NCI-H1048 (cell line): ENCODE measurements at regions not wholly inside any gene's neighbourhood (a gene's known extent, or its start where the extent isn't known, plus 50 kb on each side); places are given as distances from the start of the nearest gene placed in this dataset.

Source experiments
- DNase-seq: peaks from one replicate; lab custom pipeline; 2025; lab: John Stamatoyannopoulos, UW

DNA sequence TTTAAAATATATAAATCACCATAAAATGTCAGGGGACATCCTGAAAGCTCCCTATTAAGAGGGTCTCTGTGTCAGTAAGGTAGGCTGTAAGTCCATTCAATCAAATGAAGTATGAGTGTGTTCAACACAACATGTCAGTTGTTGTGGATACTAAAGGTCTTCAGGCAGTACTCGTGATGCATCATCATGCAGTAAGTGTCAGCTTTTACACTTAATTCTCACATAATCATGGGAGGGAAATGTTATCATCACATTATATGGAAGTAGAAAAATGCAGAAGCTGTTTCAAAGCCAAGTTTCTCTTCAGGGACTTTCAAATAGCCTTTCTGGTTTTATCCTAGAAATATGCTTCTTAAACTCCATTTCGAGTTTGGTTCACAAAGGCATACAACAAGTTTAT is 477.1 kb upstream of the ID2 start:
- no peak for DNase-seq

DNA sequence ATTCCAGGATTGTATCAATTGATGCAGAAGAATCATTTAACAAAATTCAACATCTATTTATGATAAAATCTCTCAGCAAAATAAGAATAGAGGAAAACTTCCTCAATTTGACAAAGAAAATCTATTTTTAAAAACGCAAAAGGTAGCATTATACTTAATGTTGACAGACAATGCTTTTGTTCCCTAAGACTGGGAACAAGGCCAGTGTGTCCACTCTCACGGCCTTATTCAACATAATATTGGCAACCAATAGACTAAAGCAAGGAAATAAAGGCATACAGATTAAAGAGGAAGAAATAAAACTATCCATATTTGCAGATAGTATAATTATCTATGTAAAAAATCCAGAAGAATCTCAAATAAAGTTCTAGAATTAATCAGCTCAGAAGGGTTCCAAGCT is 472.4 kb upstream of the ID2 start:
- no peak for DNase-seq

DNA sequence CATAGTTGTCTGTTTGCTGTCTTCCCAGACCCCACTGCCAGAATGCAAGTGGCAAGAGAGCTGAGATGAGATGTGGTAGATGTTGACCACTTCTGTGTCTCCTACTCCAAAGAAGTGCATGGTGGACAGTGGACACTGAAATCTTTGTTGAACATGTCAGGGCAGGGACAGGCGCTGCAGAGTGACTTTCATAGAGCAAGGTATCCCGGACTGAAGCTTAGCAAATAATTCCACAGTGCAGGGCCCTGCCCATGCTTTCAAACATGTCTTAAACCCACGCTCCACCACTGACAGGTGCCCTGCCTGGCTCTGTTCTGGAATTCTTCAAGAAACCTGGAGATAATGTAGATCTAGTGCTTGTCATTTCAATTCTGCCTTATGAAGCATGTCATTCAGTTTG is 470.5 kb upstream of the ID2 start:
- no peak for DNase-seq

DNA sequence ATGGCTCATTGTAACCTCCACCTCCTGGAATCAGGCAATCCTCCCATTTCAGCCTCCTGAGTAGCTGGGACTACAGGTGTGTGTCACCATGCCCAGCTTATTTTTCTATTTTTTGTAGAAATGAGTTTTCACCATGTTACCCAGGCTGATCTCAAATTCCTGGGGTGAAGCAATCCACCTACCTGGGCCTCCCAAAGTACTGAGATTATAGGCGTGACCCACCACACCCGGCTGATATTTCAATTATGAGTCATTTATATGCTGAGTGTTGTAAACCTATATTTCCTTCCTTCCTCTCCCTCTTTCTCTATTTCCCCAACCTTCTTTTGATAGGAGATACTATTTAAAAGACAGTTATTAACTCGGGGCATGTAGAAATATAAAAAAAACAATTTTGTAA is 469.6 kb upstream of the ID2 start:
- DNase-seq = no peak

DNA sequence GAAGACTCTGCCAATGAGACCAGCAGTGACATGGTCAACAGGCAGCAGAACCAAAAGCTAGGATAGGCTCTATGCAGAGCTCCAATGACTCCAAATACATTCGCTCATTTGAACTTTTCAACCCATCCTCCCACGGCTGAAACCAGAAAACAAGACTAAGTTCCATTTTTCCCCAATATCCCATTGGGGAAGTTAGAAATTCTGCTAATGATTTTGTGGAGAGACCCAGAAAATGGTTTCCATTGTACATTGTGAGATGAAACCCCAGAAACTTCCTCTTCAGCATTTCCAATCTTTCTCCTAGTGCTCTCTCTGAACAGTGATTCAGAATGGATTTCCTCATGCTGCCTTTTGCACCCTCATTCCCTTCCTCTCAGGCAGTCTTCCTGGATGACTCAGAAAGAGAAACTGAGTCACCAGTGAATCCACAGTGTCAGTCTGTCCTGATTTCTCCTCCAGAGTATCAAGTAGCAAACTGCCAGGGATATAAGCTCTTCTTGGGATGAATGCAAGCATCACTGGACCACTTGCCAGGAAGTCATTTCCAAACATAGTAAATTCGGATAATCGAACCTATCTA is 467.7 kb upstream of the ID2 start:
- no peak for DNase-seq

DNA sequence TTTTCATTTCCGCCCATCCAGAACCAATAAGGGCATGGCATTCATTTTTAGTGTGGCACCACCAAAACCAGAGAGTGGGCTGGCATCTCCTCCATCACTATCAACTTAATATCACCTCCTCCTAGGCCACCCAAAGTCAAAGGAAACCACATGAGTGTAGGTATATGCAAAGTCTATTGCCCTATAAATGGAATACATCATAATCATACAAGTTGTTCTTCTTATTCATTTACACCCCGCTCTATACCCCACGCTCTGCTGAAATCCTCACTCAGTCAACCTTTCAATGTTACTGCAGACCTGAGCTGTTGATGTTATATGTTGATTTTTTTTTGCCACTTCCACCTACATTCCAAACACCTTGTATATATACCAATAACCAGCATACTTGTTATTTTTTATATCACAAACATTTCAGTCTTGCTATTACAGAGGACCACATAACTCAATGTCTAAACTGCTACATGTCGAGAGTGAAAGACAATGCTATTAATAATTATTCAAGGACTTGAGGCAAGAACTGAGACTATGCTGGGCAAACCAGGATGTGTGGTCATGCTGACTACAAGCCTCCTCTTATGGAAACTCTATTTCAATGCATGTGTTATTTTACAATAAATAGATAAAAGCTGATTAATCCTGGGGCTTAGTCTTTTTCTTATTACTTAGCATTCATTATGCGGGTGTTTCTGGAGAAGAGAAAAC is 466.5 kb upstream of the ID2 start:
- DNase-seq = no peak

DNA sequence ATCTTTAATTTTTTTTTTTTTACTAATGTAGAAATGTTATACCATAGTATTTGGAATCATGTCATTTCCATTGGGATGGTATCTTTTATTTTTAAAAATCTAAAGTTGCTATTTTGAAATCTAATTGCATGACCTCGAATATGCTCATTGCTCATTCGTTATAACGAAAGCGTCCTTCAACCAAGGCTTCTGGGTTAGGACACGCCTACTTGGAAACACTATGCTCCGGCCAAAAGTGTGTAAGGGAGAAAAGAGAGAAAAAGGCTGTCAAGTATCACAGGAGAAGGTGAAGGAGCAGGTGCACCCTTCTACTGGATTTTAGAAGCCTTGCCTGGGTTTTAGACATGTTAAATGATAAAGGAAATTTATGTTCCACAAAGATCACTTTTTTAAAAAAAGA is 465.9 kb upstream of the ID2 start:
- DNase-seq = no peak

DNA sequence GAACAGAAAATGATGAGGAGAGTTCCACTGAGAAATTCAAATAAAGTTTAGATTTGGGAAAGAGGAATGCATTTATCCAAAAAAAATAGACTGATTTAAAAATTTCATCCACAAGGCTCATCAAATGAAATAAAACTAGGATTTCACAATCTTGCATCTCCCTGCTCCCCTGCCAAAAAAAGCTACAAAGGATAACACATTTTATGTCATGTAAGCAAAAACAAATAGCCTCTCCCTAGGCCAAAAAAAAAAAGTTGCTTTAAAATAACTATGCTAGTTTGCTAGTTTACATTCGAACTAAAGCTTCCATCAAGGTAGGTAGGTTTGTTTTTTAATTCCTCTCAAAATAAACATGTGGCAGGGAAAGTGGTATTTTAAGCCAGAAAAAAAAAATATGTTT is 465.5 kb upstream of the ID2 start:
- no peak for DNase-seq

DNA sequence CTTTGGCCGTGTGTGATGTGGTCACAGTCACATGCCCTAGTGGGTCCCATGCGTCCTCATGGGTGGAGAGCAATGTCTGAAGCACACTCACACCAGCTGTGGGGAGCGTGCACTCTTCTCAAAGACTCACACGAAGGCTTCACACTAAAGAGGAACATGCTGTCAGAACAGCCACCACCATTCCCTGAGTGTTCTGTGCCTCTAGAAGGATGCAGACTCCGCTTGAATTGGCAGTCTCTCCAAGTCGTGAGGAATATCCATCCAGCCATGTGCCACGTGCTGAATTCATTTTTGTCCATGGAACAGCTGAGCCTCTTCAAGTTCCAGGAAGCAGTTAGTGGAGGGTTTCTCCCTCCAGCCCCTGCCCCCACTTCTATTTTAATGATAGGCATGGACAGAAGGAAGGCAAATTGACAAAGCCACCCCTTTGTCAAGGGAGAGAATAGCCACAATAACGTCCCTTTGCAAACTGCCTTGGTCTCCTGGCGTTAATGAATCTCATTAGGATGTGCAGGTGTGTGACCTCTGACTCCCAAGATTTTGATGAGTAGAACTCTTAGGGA is 464.3 kb upstream of the ID2 start:
- no peak for DNase-seq

DNA sequence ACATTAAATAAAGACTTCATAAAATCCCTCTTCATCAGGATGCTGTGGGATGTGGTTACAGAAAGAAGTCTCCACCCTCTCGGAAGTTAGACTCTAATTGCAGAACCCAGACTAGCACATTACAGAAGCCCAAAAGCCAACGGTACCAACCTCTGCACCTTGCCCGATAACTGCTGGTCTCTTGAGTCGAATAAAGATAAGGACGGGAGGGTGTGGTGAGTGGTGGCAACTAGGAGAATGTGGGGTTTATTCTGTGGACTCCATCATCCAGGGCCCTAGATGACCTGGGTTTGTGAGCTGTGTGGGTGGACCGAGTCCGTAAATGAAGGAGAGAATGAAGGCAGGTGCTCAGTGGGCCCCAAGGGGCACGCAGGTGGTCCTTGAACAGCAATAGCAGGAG is 462.8 kb upstream of the ID2 start:
- DNase-seq = no peak

DNA sequence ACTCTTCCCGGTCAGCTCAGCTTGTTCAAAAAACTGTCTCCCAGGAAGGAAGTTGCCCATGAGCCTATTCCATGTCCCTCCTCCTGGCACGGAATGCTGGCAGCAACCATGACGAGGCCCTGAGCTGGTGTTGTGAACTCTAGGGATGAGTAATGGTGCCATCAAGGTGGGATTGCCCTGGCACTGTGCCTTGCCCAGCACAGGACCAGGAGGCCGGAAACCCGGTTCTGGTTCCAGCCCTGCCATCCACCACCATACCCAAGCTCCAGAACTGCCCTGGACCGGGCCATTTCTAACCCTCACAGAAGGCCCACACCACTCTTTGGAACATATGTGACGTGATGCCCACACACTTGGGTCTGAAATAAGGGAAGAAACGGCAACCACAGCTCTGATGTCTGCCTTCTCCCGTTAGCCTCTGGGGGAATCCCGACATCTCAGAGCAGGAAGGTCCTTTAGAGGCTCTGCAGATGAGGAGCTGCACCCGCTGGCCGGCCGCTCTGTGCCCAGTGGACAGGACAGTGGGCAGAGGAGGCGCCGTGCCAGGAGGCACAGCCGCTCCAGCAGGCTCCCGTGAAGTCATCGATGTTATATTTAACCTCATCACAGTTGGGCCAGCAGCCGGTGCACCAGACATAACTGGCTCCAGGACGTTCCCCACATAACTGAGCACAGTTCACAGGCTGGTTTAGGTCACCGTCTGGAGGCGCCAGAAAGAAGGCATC is 462.1 kb upstream of the ID2 start:
- DNase-seq = no peak

DNA sequence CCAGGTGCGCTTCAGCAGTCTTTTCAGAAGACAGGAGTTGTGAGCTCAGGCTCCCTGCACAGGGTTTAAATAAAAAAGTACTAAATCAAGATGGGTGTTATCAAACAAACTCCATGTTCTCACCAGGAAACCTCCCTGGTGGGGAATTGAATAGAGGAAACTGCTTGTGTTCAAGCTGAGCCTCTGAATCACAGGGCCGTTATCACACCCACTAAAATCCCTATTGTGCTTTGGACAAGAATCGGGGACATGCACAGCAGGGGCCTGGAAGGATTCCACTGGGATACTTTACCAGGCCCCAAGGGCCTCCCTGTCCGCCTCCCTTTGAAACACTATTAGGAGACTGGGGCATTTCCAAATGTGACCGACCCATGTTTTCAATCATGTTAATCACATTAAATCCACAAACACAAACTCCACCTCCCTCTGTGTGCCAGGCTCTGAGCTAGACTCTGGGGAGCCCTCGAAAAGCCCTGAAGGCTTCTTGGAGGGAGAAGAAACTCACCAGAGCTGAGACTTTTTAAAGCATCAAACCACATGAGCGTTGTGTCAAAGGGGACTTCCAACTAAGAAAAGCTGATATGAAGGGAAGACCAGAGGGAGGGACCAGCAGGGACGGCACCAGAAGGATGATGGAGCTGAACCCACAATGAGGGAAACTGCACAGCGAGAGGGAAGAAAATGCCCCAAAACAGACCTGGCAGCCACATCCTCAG is 458.7 kb upstream of the ID2 start:
- no peak for DNase-seq

DNA sequence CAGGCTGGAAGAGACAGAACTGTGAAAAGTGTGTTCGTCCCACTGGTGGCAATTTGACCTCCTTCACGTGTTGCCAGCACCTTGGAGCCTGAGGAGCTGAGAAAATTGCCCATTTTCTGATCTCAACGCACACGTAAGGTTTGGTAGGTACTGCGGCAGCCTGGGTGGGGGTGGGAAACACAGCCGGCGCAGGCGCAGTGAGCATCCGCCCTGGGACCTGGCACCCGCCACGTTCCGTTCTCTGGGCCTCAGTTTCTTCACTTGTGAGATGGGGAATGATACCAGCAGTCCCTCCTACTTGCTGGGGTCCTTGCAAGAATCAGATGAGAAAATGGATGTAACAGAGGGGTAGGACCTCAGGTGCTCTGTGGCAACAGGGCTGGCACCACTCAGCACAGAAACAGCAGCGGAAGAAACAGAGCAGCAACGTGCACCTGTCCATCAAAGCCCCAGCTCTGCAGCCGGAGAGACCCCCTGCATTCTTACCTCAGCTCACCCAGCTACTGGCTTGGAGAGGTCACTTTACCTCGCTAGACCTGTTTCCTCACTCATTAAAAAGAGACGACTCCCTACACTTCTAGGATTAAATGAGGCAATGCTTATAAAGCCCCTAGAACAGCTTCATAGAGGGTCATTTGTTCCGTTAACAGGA is 458.0 kb upstream of the ID2 start:
- DNase-seq = no peak

DNA sequence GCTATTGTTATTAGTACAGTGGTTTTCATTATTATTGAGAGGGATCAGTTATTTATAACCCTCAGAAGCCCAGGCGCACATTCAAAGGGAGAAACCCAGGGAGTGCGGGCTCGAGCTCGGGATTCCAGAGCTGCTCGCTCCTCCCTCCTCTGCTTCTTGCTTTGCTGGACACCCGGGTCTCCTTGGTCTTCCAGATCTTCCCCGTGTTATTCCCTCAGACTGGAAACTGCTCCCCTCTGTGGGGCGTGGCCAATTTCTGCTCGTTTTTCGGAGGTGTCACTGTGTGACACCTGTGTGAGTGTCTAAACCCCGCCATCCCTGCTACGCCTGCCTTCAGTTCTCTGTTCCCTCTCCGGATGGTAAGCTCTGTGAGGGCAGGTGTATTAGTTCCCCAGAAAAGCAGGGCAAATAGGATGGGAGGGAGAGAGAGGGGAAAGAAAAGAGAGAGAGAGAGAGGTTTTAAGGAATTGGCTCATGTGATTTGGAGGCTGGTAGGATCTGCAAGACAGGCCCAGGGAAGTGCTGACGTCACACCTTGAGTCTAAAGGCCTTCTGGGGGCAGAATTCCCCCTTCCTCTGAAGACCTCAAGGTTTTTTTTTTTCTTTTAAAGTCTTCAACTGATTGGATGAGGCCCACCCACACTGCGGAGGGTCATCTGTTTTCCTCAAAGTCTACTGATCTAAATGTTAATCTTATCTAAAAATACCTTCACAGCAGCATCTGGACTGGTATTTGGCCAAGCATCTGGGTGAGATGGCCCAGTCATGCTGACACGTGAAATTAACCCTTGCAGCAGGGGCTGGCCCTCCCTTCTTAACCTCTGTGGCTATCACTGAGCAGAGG is 457.3 kb upstream of the ID2 start:
- no peak for DNase-seq

DNA sequence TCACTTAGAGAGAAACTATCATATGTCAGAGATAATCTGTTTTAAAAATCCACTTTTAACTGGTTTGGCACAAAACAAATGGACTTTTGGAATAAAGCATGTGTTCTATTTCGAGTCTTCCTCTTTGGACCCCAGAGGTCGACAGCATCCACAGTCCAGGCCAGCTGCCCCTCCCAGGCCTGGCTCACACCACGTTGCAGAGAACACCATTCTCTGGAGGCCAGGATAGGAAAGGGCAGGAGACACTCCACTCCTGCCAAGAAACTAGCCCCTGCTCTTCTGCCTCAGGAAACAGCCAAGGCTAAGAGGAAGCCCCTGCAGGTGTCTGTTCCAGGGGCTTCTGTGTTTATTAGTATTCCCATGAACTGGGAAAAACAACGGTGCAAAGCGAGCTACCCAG is 456.6 kb upstream of the ID2 start:
- no peak for DNase-seq

DNA sequence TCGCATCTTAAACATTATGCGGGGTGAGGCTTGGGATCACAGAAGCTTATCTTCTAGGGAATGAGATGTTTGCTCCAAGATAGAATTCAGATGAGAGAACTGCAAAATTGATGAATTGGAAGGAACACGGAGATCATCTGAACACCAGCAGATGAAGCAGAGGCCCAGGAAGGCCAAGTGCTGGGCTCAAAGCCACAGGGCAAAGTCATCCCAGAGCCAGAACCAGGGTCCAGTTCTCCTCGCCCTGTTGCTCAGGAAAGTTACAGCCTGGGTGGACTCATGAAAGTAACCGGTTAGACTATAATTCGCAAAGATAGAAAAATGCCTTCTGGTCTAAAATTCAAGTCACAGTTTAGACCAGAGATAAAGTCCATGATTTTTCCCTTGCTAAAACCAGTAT is 456.1 kb upstream of the ID2 start:
- no peak for DNase-seq

DNA sequence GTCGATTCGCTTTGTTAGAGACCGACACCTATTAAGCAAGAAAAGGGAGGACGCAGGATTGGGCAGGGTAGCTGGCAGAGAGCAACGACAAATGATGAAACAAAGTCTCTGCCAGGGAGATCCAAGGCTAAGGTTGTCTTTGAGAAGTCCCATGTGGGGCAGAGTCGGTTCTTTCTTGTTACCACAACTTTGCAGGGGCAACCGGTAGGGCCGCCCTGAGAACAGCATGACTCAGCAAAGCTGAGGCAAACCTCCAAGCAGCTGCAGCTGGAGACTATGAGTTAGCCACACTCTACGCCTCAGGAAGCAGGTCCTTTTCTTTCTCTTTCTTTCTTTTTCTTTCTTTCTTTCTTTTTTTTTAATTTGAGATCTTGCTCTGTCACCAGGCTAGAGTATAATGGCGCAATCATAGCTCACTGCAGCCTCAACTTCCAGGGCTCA is 452.3 kb upstream of the ID2 start:
- DNase-seq = no peak

DNA sequence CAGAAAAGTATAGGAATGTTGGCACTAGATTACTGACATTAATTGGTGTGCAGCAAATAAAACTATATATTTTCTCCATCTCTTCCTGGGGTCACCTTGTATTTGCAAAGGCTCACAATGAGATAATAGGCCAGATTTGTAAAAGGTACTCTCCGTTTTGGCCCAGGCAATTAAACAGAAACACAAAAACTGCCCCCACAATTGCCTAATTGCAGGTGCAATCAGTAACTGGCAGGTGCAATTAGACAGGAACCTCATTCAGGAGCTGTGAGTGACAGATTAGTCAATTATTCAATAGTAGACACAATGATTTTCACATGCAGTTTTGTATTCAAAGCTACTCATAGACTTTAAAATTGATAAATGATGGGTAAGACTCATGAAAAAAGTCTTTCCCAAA is 451.4 kb upstream of the ID2 start:
- no peak for DNase-seq

DNA sequence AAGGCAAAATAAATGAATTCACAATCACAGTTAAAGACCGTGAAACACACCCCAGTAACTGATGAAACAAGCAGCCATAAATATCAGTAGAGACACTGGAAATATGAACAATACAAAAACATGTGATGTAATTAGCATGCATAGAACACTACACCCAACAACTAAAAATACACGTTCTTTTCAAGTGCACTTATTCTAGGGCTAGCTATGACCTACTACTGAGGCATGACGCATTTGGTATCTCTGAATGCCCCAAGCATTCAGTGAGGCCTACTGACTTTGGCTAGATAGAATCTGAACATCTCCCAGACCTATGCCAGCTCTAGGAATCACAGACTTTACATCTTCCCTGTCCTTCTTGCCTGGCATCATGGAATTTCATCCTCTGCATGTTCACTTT is 450.0 kb upstream of the ID2 start:
- DNase-seq = no peak

DNA sequence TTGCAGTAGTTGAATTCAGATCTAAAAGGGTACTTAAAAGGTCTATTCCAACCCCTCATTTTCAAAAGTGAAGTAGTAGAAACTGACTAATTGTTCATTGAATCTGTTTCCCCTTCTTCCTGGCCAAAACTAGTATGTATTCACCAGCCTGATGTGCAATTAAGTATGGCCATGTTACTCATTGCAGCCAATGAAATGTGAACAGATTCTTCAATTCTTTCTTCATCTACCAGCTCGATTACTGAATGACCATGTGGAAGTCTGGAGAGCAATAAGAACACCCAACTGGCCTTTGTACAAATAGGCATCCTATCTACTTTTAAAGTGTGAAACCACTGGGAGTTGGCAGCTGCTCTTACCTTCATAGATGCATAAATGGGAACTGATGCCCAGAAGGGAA is 449.0 kb upstream of the ID2 start:
- no peak for DNase-seq

DNA sequence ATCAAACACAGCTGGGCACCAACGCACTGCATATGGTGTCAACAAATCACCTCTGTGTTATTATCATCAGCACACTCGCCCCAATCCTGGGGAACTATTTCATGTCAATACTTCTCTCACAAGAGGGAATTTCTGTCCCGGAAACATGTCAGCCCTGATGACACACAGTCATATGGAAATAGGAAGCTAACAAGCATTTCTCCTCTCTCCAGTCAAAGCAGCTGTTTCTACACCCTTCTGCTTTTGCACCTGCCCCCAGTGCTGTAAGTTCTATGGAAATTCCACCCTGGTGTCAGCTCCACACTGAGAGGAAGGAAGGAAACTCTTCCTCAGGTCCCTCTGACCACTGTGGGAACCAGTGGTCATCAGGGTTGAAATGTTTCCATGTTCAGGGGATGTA is 447.6 kb upstream of the ID2 start:
- no peak for DNase-seq
